Adrenal gland (tissue), 9 donors: ENCODE measurements at regions not wholly inside any gene's neighbourhood (a gene's known extent, or its start where the extent isn't known, plus 50 kb on each side); places are given as distances from the start of the nearest gene placed in this dataset.

Source experiments
- DNase-seq, 7 donors: peaks; one replicate each; pipeline ENCODE4 v3.0.0-alpha.2; 2019 to 2020
- H3K27ac ChIP-seq, 5 donors: fragments of 200-600 bp; sonication (generic) in 4 of 5; 1 replicate in 3 of 5; 2 replicates in 2 of 5; pipeline versions ENCODE4 v1.5.1 to v1.8.0; 2016 to 2020; ENCODE audit warnings: mild to moderate bottlenecking in 1 of 5
- H3K27me3 ChIP-seq: fragments of 200-600 bp; 2 replicates; pipeline ENCODE4 v1.8.0; 2021
- H3K36me3 ChIP-seq, 2 donors: fragments of 200-600 bp; replicated peaks in 1 of 2; 1 replicate in 1 of 2; 2 replicates in 1 of 2; pipeline versions ENCODE4 v1.5.1 to v1.8.0; 2018 to 2022
- H3K4me1 ChIP-seq, 2 donors: fragments of 200-600 bp; replicated peaks in 1 of 2; 1 replicate in 1 of 2; 2 replicates in 1 of 2; pipeline versions ENCODE4 v1.5.1 to v1.8.0; 2018 to 2021
- H3K4me3 ChIP-seq, 4 donors: fragments of 200-600 bp; sonication (generic) in 3 of 4; one replicate each; pipeline ENCODE4 v1.5.1; 2016 to 2018
- H3K9me3 ChIP-seq, 3 donors: fragments of 200-600 bp; sonication (generic) in 1 of 3; replicated peaks in 1 of 3; 1 replicate in 2 of 3; 2 replicates in 1 of 3; pipeline versions ENCODE4 v1.5.1 to v1.8.0; 2016 to 2021
- POLR2A ChIP-seq, 2 donors: fragments of 450-650 bp; IDR thresholded peaks; one replicate each; pipeline ENCODE4 v1.6.1; 2017; ENCODE audit warnings: antibody characterized with exemption in 2 of 2, mild to moderate bottlenecking in 2 of 2, moderate library complexity in 1 of 2
- WGBS, 4 donors: extraction: QIAGEN DNeasy Blood & Tissue Kit in 2 of 4; methylation state at CpG; one replicate each; pipeline versions ENCODE4 v1.1.5 to v1.1.7; 2013 to 2017; 5-methylcytosine and 5-hydroxymethylcytosine counted together
- intact Hi-C, 2 donors: fragments of 100-400 bp; cut with DNase I; formaldehyde crosslinking; loops; one replicate each; pipeline versions ENCODE4 v1.14.1 to v1.15.0; 2022 to 2023
- TF ChIP-seq, protein P1 (sequence below), 6 experiments: fragments of 450-650 bp in 4 of 6; fragments of 200-600 bp in 2 of 6; sonication (generic) in 1 of 6; IDR thresholded peaks; 1 replicate in 5 of 6; 2 replicates in 1 of 6; pipeline versions ENCODE4 v1.5.1 to v1.8.0; 2016 to 2021; ENCODE audit warnings: antibody characterized with exemption in 6 of 6, mild to moderate bottlenecking in 2 of 6, moderate library complexity in 1 of 6
- donor health status: healthy with polysubstance abuse.
- donor health status: Bipolar disorder and iron deficiency.
- donor health status: DM: yes; HTN: yes; CAD: no.
- donor health status: DM: no; HTN: no; CAD: no.
- donor health status: DM: no; HTN: no; CAD: no.

- Histone ChIP-seq H3K4me3 (no peak overlapping the region), H3K4me1 (peaks cover 0 to 9% of the 10 kb centered on the region in 2 donors), H3K27ac (no peak overlapping the region), H3K9me3 (no peaks in the 10 kb centered on the region), H3K27me3 (no peaks in the 10 kb centered on the region), H3K36me3 (no peaks in the 10 kb centered on the region)
- 57 to 65% (median 60%) methylated on average over 6 of the region's 6 CpGs for WGBS, 4 donors
- DNase-seq, result no peak
- intact Hi-C loops, result no loop called here
- TF ChIP-seq POLR2A (IDR thresholded peaks at IDR 0.05), result no peak
- TF ChIP-seq, protein P1, sequence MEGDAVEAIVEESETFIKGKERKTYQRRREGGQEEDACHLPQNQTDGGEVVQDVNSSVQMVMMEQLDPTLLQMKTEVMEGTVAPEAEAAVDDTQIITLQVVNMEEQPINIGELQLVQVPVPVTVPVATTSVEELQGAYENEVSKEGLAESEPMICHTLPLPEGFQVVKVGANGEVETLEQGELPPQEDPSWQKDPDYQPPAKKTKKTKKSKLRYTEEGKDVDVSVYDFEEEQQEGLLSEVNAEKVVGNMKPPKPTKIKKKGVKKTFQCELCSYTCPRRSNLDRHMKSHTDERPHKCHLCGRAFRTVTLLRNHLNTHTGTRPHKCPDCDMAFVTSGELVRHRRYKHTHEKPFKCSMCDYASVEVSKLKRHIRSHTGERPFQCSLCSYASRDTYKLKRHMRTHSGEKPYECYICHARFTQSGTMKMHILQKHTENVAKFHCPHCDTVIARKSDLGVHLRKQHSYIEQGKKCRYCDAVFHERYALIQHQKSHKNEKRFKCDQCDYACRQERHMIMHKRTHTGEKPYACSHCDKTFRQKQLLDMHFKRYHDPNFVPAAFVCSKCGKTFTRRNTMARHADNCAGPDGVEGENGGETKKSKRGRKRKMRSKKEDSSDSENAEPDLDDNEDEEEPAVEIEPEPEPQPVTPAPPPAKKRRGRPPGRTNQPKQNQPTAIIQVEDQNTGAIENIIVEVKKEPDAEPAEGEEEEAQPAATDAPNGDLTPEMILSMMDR (IDR thresholded peaks at IDR 0.05), result no peak
Measured at GRCh38 chr13:44768775-44769581, 192.8 kb upstream of the TSC22D1 start.

DNA sequence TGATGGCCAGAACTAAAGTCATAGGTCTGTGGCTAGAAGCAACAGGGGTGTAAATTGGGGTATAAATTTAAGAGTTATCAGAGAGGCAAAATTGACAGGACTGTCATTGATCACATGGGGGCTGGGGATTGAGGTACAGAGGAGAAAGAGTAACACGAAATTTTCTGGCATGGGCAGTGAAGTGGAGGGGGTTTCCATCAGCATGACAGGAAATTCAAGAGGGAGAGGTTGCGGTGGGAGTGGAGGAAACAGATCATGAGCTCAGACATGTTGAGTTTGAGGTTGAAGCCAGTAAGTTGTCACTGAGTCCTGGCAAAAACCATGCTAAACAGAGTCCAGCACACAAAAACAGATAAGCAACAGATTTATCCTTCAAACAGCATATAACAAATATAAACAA lies 192.1 kb upstream of the TSC22D1 start:
- Histone ChIP-seq H3K4me1 (peaks cover 0 to 16% of the 10 kb centered on the region in 2 donors), H3K27ac (no peak overlapping the region), H3K36me3 (no peaks in the 10 kb centered on the region), H3K4me3 (no peak overlapping the region), H3K9me3 (no peaks in the 10 kb centered on the region), H3K27me3 (no peaks in the 10 kb centered on the region)
- no peak for DNase-seq
- intact Hi-C loops, result no loop called here
- WGBS, 4 donors, result 53 to 71% (median 61%) methylated on average over 2 of the region's 2 CpGs
- no peak for TF ChIP-seq POLR2A (IDR thresholded peaks at IDR 0.05)
- TF ChIP-seq, protein P1 (IDR thresholded peaks at IDR 0.05), result no peak

DNA sequence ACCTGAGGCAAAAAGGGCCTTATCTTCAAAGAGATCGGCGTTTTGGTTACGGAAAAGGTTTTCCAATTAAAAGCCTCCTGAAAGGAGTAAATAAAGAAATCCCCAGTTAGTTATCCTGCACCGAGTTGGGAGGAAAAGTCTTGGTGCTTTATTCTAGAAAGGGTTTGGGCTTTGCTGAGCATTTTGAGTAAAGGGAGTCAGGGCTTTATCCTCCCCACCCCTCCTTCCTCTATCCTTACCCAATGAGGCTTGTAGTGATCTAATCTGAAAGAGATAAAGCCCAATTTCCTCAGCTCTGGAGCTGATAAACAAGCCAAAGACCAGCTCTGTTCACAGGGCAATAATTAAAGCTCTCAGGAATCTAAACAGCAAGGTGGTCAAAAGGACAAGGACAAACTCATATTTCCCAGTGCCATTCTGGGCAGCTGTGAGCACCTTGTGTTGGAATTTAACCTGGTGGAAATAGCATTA lies 188.9 kb upstream of the TSC22D1 start:
- peak overlapping the region in 1 of 5 donors; percentile 31 for H3K27ac ChIP-seq
- intact Hi-C loops, result no loop called here
- H3K9me3 ChIP-seq, result no peaks in the 10 kb centered on the region
- H3K4me3 ChIP-seq, result no peak overlapping the region
- 54 to 74% (median 62%) methylated on average over 4 of the region's 4 CpGs for WGBS, 4 donors
- H3K36me3 ChIP-seq, result no peaks in the 10 kb centered on the region
- no peaks in the 10 kb centered on the region for H3K27me3 ChIP-seq
- no peak for TF ChIP-seq POLR2A (IDR thresholded peaks at IDR 0.05)
- TF ChIP-seq, protein P1 (IDR thresholded peaks at IDR 0.05), result no peak
- H3K4me1 ChIP-seq, result peaks cover 0 to 16% of the 10 kb centered on the region in 2 donors
- peak in 3 of 7 donors; percentile 25 to 58 (median 37) for DNase-seq

- TF ChIP-seq, protein P1 (IDR thresholded peaks at IDR 0.05), result no peak
- no peak for TF ChIP-seq POLR2A (IDR thresholded peaks at IDR 0.05)
- no peaks in the 10 kb centered on the region for H3K9me3 ChIP-seq
Measured at GRCh38 chr13:44764302-44764692, 188.2 kb upstream of the TSC22D1 start.

More at GRCh38 chr13:44764302-44764692, 188.2 kb upstream of the TSC22D1 start:
- Histone ChIP-seq H3K4me1 (peaks cover 0 to 16% of the 10 kb centered on the region in 2 donors), H3K4me3 (no peak overlapping the region), H3K36me3 (no peaks in the 10 kb centered on the region), H3K27ac (peak overlapping the region in 1 of 5 donors; percentile 26), H3K27me3 (no peaks in the 10 kb centered on the region)
- peak in 5 of 7 donors; percentile 26 to 58 (median 33) for DNase-seq
- intact Hi-C loops, result no loop called here
- WGBS, 4 donors, result 25 to 45% (median 38%) methylated on average over 8 of the region's 8 CpGs
